HCT116 (cell line): ENCODE measurements at regions not wholly inside any gene's neighbourhood (a gene's known extent, or its start where the extent isn't known, plus 50 kb on each side); places are given as distances from the start of the nearest gene placed in this dataset.

Experiments used
- ATAC-seq: fragments of 200-7000 bp; cut with Tn5 transposase; 2 replicates; pipeline ENCODE4 v1.9.1; 2020; ENCODE audit warnings: mild to moderate bottlenecking, moderate library complexity
- BruUV-seq: library from RNA; stranded (reverse); fragments of 400-500 nt; replicated peaks from 2 replicates; lab custom pipeline; 2021; lab: Mats Ljungman, UMichigan
- CTCF ChIA-PET: fragments of 300-600 bp; sonication (Branson Sonifier 250); formaldehyde crosslinking; loops from one replicate; lab custom pipeline; 2021; ENCODE audit warnings: antibody characterized with exemption; lab: Charles Lee
- POLR2A ChIA-PET: fragments of 300-600, 350-600 bp; sonication (Branson Sonifier 250); formaldehyde crosslinking; loops from one replicate; lab custom pipeline; 2021; ENCODE audit warnings: antibody characterized with exemption; lab: Charles Lee
- RAD21 ChIA-PET, 2 experiments: fragments of 300-600 bp; sonication (Branson Sonifier 250); formaldehyde crosslinking; loops; one replicate each; lab custom pipeline; 2023; ENCODE audit warnings: low total read pairs in 2 of 2; ENCODE audit not compliant: uncharacterized antibody in 2 of 2, unreplicated experiment in 2 of 2, low non-redundant PET in 1 of 2; lab: Charles Lee
- DNase-seq: peaks from one replicate; pipeline ENCODE4 v3.0.0-alpha.2; 2010; ENCODE audit warnings: low read depth, low spot score
- H2AFZ ChIP-seq: fragments of 200-600 bp; shearing (Covaris generic), sonication (generic); 2 replicates; pipeline ENCODE4 v1.6.1; 2017; ENCODE audit warnings: low read depth, mixed run types, mixed read lengths, antibody characterized with exemption, low read length; ENCODE audit not compliant: poor library complexity, severe bottlenecking
- H3K27ac ChIP-seq: 2 replicates; pipeline ENCODE4 v1.5.1; 2012; ENCODE audit warnings: low read depth, low read length
- H3K27me3 ChIP-seq: fragments of 200-600 bp; sonication (generic); 2 replicates; pipeline ENCODE4 v1.6.1; 2016; ENCODE audit warnings: mixed run types, low read length, mixed read lengths; ENCODE audit not compliant: insufficient read depth
- H3K36me3 ChIP-seq, 2 experiments: fragments of 200-500 bp in 1 of 2; fragments of 200-600 bp in 1 of 2; sonication (Bioruptor generic) in 1 of 2; sonication (generic) in 1 of 2; 2 replicates each; pipeline versions ENCODE4 v1.5.1 to v1.6.1; 2014 to 2016; ENCODE audit warnings: low read length in 2 of 2, inconsistent platforms in 1 of 2, mixed read lengths in 1 of 2, mixed run types in 1 of 2; ENCODE audit not compliant: insufficient read depth in 2 of 2, control insufficient read depth in 1 of 2
- H3K4me1 ChIP-seq, 2 experiments: fragments of 200-600 bp in 1 of 2; sonication (generic) in 1 of 2; 2 replicates each; pipeline versions ENCODE4 v1.5.1 to v1.6.1; 2012 to 2017; ENCODE audit warnings: low read length in 2 of 2, inconsistent platforms in 1 of 2, mild to moderate bottlenecking in 1 of 2, mixed read lengths in 1 of 2, mixed run types in 1 of 2, moderate library complexity in 1 of 2; ENCODE audit not compliant: insufficient read depth in 2 of 2, control insufficient read depth in 1 of 2
- H3K4me2 ChIP-seq: fragments of 200-600 bp; sonication (generic); 2 replicates; pipeline ENCODE4 v1.6.1; 2017; ENCODE audit warnings: mixed run types, low read length, mixed read lengths
- H3K4me3 ChIP-seq, 2 experiments: fragments of 200-600 bp in 1 of 2; sonication (generic) in 1 of 2; replicated peaks in 1 of 2; 2 replicates each; pipeline ENCODE4 v1.5.1; 2011 to 2016; ENCODE audit warnings: low read length in 2 of 2, control low read depth in 1 of 2, low read depth in 1 of 2, mild to moderate bottlenecking in 1 of 2, mixed read lengths in 1 of 2, mixed run types in 1 of 2
- H3K79me2 ChIP-seq: fragments of 200-600 bp; sonication (generic); 2 replicates; pipeline ENCODE4 v1.6.1; 2017; ENCODE audit warnings: mild to moderate bottlenecking, mixed run types, low read length, moderate library complexity, mixed read lengths; ENCODE audit not compliant: insufficient read depth
- H3K9ac ChIP-seq: fragments of 200-600 bp; sonication (generic); 2 replicates; pipeline ENCODE4 v1.6.1; 2016; ENCODE audit warnings: low read length, mixed read lengths
- H3K9me2 ChIP-seq: fragments of 200-600 bp; sonication (generic), shearing (Covaris generic); 2 replicates; pipeline ENCODE4 v1.6.1; 2017; ENCODE audit warnings: mixed run types, mild to moderate bottlenecking, moderate library complexity; ENCODE audit not compliant: insufficient read depth
- H3K9me3 ChIP-seq, 2 experiments: fragments of 200-500 bp in 1 of 2; fragments of 200-600 bp in 1 of 2; sonication (Bioruptor generic) in 1 of 2; sonication (generic) in 1 of 2; 2 replicates each; pipeline ENCODE4 v1.6.1; 2014 to 2017; ENCODE audit warnings: low read length in 2 of 2, mixed read lengths in 2 of 2, inconsistent platforms in 1 of 2, low read depth in 1 of 2, mild to moderate bottlenecking in 1 of 2, mixed run types in 1 of 2, moderate library complexity in 1 of 2; ENCODE audit not compliant: control insufficient read depth in 1 of 2, insufficient read depth in 1 of 2
- H4K20me1 ChIP-seq: fragments of 200-600 bp; sonication (generic), shearing (Covaris generic); 2 replicates; pipeline ENCODE4 v1.6.1; 2017; ENCODE audit warnings: mixed run types, mild to moderate bottlenecking, moderate library complexity; ENCODE audit not compliant: insufficient read depth
- CEBPB ChIP-seq: IDR thresholded peaks from 2 replicates; pipeline ENCODE4 v1.6.1; 2012; ENCODE audit warnings: low read depth
- CTCF ChIP-seq, 3 experiments: fragments of 200-600 bp in 1 of 3; sonication (generic) in 1 of 3; IDR thresholded peaks in 2 of 3; conservative IDR thresholded peaks in 1 of 3; 2 replicates each; pipeline ENCODE4 v1.5.1; 2012 to 2017; ENCODE audit warnings: low read depth in 2 of 3, low read length in 2 of 3, antibody characterized with exemption in 1 of 3, borderline replicate concordance in 1 of 3, control low read depth in 1 of 3, mild to moderate bottlenecking in 1 of 3, mixed read lengths in 1 of 3, mixed run types in 1 of 3, moderate library complexity in 1 of 3; ENCODE audit not compliant: insufficient read depth in 1 of 3
- EZH2 ChIP-seq: fragments of 200-600 bp; sonication (generic); IDR thresholded peaks from 2 replicates; pipeline ENCODE4 v1.6.1; 2017; ENCODE audit warnings: antibody characterized with exemption, mixed run types
- SRF ChIP-seq: IDR thresholded peaks from 2 replicates; pipeline ENCODE4 v1.6.1; 2012; ENCODE audit warnings: low read depth
- TCF7L2 ChIP-seq: IDR thresholded peaks from 2 replicates; pipeline ENCODE4 v1.7.0; 2011; ENCODE audit warnings: borderline replicate concordance, inconsistent platforms; ENCODE audit not compliant: insufficient read depth, insufficient read length; ENCODE audit errors: extremely low read depth
- YY1 ChIP-seq: IDR thresholded peaks from 2 replicates; pipeline ENCODE4 v1.6.1; 2011; ENCODE audit warnings: low read length, low read depth, moderate library complexity, mild to moderate bottlenecking; ENCODE audit not compliant: insufficient replicate concordance; ENCODE audit errors: extremely low read depth
- ZBTB33 ChIP-seq: IDR thresholded peaks from 2 replicates; pipeline ENCODE4 v1.6.1; 2011; ENCODE audit warnings: mild to moderate bottlenecking, low read length, moderate library complexity; ENCODE audit not compliant: insufficient replicate concordance; ENCODE audit errors: extremely low read depth
- ZFX ChIP-seq: fragments of 450-650 bp; IDR thresholded peaks from 2 replicates; pipeline ENCODE4 v1.6.1; 2017
- ZNF274 ChIP-seq: fragments of 200-500 bp; sonication (Bioruptor generic); IDR thresholded peaks from 2 replicates; pipeline ENCODE4 v1.6.1; 2014; ENCODE audit warnings: mild to moderate bottlenecking, low read depth, low read length, inconsistent platforms
- intact Hi-C: fragments of 100-400 bp; cut with micrococcal nuclease; formaldehyde crosslinking; loops from 2 replicates; pipeline ENCODE4 v1.10.0; 2022
- TF ChIP-seq, protein P1 (sequence below): IDR thresholded peaks from 2 replicates; pipeline ENCODE4 v1.6.1; 2012
- TF ChIP-seq, protein P2 (sequence below): IDR thresholded peaks from 2 replicates; pipeline ENCODE4 v1.6.1; 2012

GRCh38 chr5:5629607-5629978 is 207.1 kb downstream of the ICE1 start (continued):
- TF ChIP-seq SRF = no peak
- TF ChIP-seq, protein P1, sequence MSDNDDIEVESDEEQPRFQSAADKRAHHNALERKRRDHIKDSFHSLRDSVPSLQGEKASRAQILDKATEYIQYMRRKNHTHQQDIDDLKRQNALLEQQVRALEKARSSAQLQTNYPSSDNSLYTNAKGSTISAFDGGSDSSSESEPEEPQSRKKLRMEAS = no peak

GRCh38 chr5:5628866-5629606 is 206.6 kb downstream of the ICE1 start:
- TF ChIP-seq ZBTB33 (no peak), SRF (no peak), CEBPB (no peak), YY1 (no peak), TCF7L2 (no peak), ZFX (no peak), ZNF274 (no peak), CTCF (IDR thresholded peaks at IDR 0.05 in 2 of 3, conservative IDR thresholded peaks at IDR 0.05 in 1 of 3; ENCODE audit: borderline replicate concordance in 1 of 3, insufficient read depth in 1 of 3, low read depth in 2 of 3, low read length in 2 of 3) (no peak), EZH2 (no peak)
- TF ChIP-seq, protein P2, sequence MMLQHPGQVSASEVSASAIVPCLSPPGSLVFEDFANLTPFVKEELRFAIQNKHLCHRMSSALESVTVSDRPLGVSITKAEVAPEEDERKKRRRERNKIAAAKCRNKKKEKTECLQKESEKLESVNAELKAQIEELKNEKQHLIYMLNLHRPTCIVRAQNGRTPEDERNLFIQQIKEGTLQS = no peak
- H3K79me2 ChIP-seq = no peaks in the 10 kb centered on the region
- H3K4me3 ChIP-seq = no peak overlapping the region
- ChIA-PET POLR2A (no interaction called here), CTCF (no interaction called here), RAD21 (no interaction called here)
- no peak overlapping the region for H3K9ac ChIP-seq
- H3K9me3 ChIP-seq = no peaks in the 10 kb centered on the region
- H3K27me3 ChIP-seq = peaks cover 24% of the 10 kb centered on the region
- intact Hi-C loops = no loop called here
- H4K20me1 ChIP-seq = no peaks in the 10 kb centered on the region
- no peaks in the 10 kb centered on the region for H3K36me3 ChIP-seq
- ATAC-seq (no peak), DNase-seq (no peak)
- H3K4me2 ChIP-seq = no peak overlapping the region
- H2AFZ ChIP-seq = no peak overlapping the region
- no TSS peak for BruUV-seq
- H3K27ac ChIP-seq = no peak overlapping the region
- H3K4me1 ChIP-seq = no peaks in the 10 kb centered on the region
- no peaks in the 10 kb centered on the region for H3K9me2 ChIP-seq
